H9 (cell line): ENCODE measurements at regions not wholly inside any gene's neighbourhood (a gene's known extent, or its start where the extent isn't known, plus 50 kb on each side); places are given as distances from the start of the nearest gene placed in this dataset.

Source experiments
- DNase-seq: peaks from one replicate; pipeline ENCODE4 v3.0.0-alpha.2; 2017
- H2AFZ ChIP-seq: one replicate; pipeline ENCODE4 v1.6.1; 2013; ENCODE audit warnings: mild to moderate bottlenecking, low read length, control low read depth, moderate library complexity
- H2AK5ac ChIP-seq: 2 replicates; pipeline ENCODE4 v1.6.1; 2013; ENCODE audit warnings: low read length, control low read depth, mixed read lengths; ENCODE audit not compliant: insufficient read length
- H2BK120ac ChIP-seq: one replicate; pipeline ENCODE4 v1.6.1; 2013; ENCODE audit warnings: low read depth, mild to moderate bottlenecking, low read length, control low read depth, inconsistent platforms; ENCODE audit not compliant: poor library complexity, severe bottlenecking
- H2BK12ac ChIP-seq: 2 replicates; pipeline ENCODE4 v1.6.1; 2013; ENCODE audit warnings: low read length, control low read depth, mixed read lengths, low read depth; ENCODE audit not compliant: insufficient read length
- H2BK15ac ChIP-seq: 2 replicates; pipeline ENCODE4 v1.6.1; 2013; ENCODE audit warnings: low read depth, low read length, control low read depth
- H2BK20ac ChIP-seq: one replicate; pipeline ENCODE4 v1.6.1; 2013; ENCODE audit warnings: low read depth, mild to moderate bottlenecking, low read length, control low read depth, inconsistent platforms; ENCODE audit not compliant: poor library complexity, severe bottlenecking
- H2BK5ac ChIP-seq: 2 replicates; pipeline ENCODE4 v1.6.1; 2013; ENCODE audit warnings: low read length, control low read depth, mixed read lengths; ENCODE audit not compliant: insufficient read length
- H3K14ac ChIP-seq: 2 replicates; pipeline ENCODE4 v1.6.1; 2013; ENCODE audit warnings: low read length, control low read depth; ENCODE audit not compliant: insufficient read depth
- H3K18ac ChIP-seq: 2 replicates; pipeline ENCODE4 v1.6.1; 2013; ENCODE audit warnings: low read depth, mild to moderate bottlenecking, mixed read lengths, low read length, control low read depth; ENCODE audit not compliant: insufficient read length
- H3K23ac ChIP-seq: 2 replicates; pipeline ENCODE4 v1.6.1; 2013; ENCODE audit warnings: low read length, control low read depth, mixed read lengths, low read depth; ENCODE audit not compliant: insufficient read length
- H3K23me2 ChIP-seq: 2 replicates; pipeline ENCODE4 v1.6.1; 2013; ENCODE audit warnings: low read depth, mild to moderate bottlenecking, mixed read lengths, low read length, control low read depth; ENCODE audit not compliant: insufficient read length, poor library complexity, severe bottlenecking
- H3K27ac ChIP-seq: 2 replicates; pipeline ENCODE4 v1.5.1; 2013; ENCODE audit warnings: low read length, control low read depth, mixed read lengths, low read depth; ENCODE audit not compliant: insufficient read length
- H3K27me3 ChIP-seq: 2 replicates; pipeline ENCODE4 v1.6.1; 2013; ENCODE audit warnings: low read length, control low read depth, inconsistent platforms; ENCODE audit not compliant: insufficient read depth
- H3K4ac ChIP-seq: 2 replicates; pipeline ENCODE4 v1.6.1; 2013; ENCODE audit warnings: low read depth, mild to moderate bottlenecking, control low read depth, inconsistent platforms, low read length, moderate library complexity
- H3K4me1 ChIP-seq: 2 replicates; pipeline ENCODE4 v1.6.1; 2013; ENCODE audit warnings: low read length, control low read depth, inconsistent platforms; ENCODE audit not compliant: insufficient read depth
- H3K4me2 ChIP-seq: 2 replicates; pipeline ENCODE4 v1.6.1; 2013; ENCODE audit warnings: low read length, control low read depth, mixed read lengths; ENCODE audit not compliant: insufficient read length, insufficient read depth
- H3K56ac ChIP-seq: 2 replicates; pipeline ENCODE4 v1.6.1; 2013; ENCODE audit warnings: low read depth, mild to moderate bottlenecking, mixed read lengths, low read length, control low read depth; ENCODE audit not compliant: insufficient read length
- H3K79me1 ChIP-seq: 2 replicates; pipeline ENCODE4 v1.6.1; 2013; ENCODE audit warnings: low read depth, mild to moderate bottlenecking, moderate library complexity, low read length, control low read depth, inconsistent platforms; ENCODE audit not compliant: insufficient read depth, poor library complexity, severe bottlenecking
- H3K79me2 ChIP-seq: 2 replicates; pipeline ENCODE4 v1.6.1; 2013; ENCODE audit warnings: low read length, control low read depth, inconsistent platforms; ENCODE audit not compliant: insufficient read depth
- H3K9ac ChIP-seq: 2 replicates; pipeline ENCODE4 v1.6.1; 2013; ENCODE audit warnings: low read length, control low read depth, mixed read lengths; ENCODE audit not compliant: insufficient read length; ENCODE audit errors: extremely low read depth
- H3K9me3 ChIP-seq: one replicate; pipeline ENCODE4 v1.6.1; 2013; ENCODE audit warnings: low read depth, low read length, inconsistent platforms; ENCODE audit not compliant: control insufficient read depth
- H3T11ph ChIP-seq: one replicate; pipeline ENCODE4 v1.6.1; 2013; ENCODE audit warnings: mild to moderate bottlenecking, low read length, control low read depth, inconsistent platforms
- H4K20me1 ChIP-seq: one replicate; pipeline ENCODE4 v1.6.1; 2013; ENCODE audit not compliant: control insufficient read depth, insufficient read length, insufficient read depth
- H4K5ac ChIP-seq: 2 replicates; pipeline ENCODE4 v1.6.1; 2013; ENCODE audit warnings: low read depth, mild to moderate bottlenecking, mixed read lengths, low read length, control low read depth; ENCODE audit not compliant: insufficient read length
- H4K8ac ChIP-seq: replicated peaks from 2 replicates; pipeline ENCODE4 v1.6.1; 2013; ENCODE audit warnings: low read length, control low read depth, mixed read lengths, low read depth; ENCODE audit not compliant: insufficient read length
- H4K91ac ChIP-seq: 2 replicates; pipeline ENCODE4 v1.6.1; 2013; ENCODE audit warnings: low read depth, mild to moderate bottlenecking, moderate library complexity, mixed read lengths, low read length, control low read depth; ENCODE audit not compliant: insufficient read length
- H3K27ac Mint-ChIP-seq, 3 experiments: 2 replicates in 2 of 3; 3 replicates in 1 of 3; pipeline ENCODE4 v1.8.0; 2020 to 2021; ENCODE audit warnings: mixed read lengths in 3 of 3, mild to moderate bottlenecking in 1 of 3, moderate library complexity in 1 of 3
- H3K27me3 Mint-ChIP-seq: 2 replicates; pipeline ENCODE4 v1.8.0; 2021; ENCODE audit warnings: low read depth, mild to moderate bottlenecking, moderate library complexity, mixed read lengths
- H3K36me3 Mint-ChIP-seq, 3 experiments: 2 replicates in 2 of 3; 3 replicates in 1 of 3; pipeline ENCODE4 v1.8.0; 2020 to 2021; ENCODE audit warnings: low read depth in 3 of 3, mixed read lengths in 3 of 3; ENCODE audit not compliant: insufficient read depth in 1 of 3
- H3K4me1 Mint-ChIP-seq, 2 experiments: 2 replicates each; pipeline ENCODE4 v1.8.0; 2020; ENCODE audit warnings: mixed read lengths in 2 of 2
- H3K4me3 Mint-ChIP-seq, 2 experiments: 2 replicates in 1 of 2; 3 replicates in 1 of 2; pipeline ENCODE4 v1.8.0; 2020 to 2021; ENCODE audit warnings: mild to moderate bottlenecking in 2 of 2, mixed read lengths in 2 of 2, moderate library complexity in 1 of 2
- H3K9me3 Mint-ChIP-seq, 2 experiments: 2 replicates in 1 of 2; 3 replicates in 1 of 2; pipeline ENCODE4 v1.8.0; 2020; ENCODE audit warnings: mild to moderate bottlenecking in 2 of 2, mixed read lengths in 2 of 2, moderate library complexity in 1 of 2
- WGBS: extraction: QIAGEN DNeasy Blood & Tissue Kit; methylation state at CpG from one replicate; pipeline ENCODE4 v1.1.7; 2013; ENCODE audit warnings: missing lambda C conversion rate, low lambda C conversion rate, mixed read lengths; ENCODE audit not compliant: insufficient read length; ENCODE audit errors: extremely low coverage; 5-methylcytosine and 5-hydroxymethylcytosine counted together
- TF ChIP-seq, protein P1 (sequence below): fragments of 200-600 bp; sonication (generic); conservative IDR thresholded peaks from 3 replicates; pipeline ENCODE4 v1.8.0; 2021; ENCODE audit warnings: antibody characterized with exemption, mild to moderate bottlenecking

DNA sequence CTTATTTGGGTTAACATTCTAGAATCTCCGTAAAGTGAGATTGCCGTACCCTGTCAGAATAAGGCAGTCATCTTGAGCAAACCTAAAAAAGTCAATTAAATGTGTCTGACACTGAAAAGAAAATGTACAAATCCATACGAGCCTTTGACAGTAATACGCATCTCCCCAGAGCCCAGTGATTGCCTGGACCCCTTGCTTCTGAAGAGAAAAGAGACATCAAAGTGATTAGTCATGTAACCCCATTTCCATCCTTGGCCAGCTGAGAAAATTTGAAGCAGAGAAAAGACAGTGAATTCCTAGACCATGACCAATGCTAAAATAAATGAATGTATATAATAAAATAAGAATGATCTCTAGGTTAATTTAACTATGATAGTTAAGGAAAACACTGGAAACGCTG is 1499.4 kb downstream of the SUCLG1 start:
- no CpG with 5 or more reads among the region's 5 CpGs for WGBS
- Histone ChIP-seq H4K91ac (no peak overlapping the region), H3K79me1 (no peaks in the 10 kb centered on the region), H4K20me1 (no peaks in the 10 kb centered on the region), H3K9ac (no peak overlapping the region), H3K56ac (no peak overlapping the region), H3K18ac (no peak overlapping the region), H2BK120ac (no peak overlapping the region), H3K23me2 (no peaks in the 10 kb centered on the region), H2BK12ac (no peak overlapping the region), H3K14ac (no peak overlapping the region), H3K23ac (no peak overlapping the region), H3K27ac (no peak overlapping the region), H2AK5ac (no peak overlapping the region), H4K8ac (no peak overlapping the region), H3K4me1 (peaks cover 2% of the 10 kb centered on the region; the same call in 1 of the 2 replicates), H3K9me3 (no peaks in the 10 kb centered on the region), H3K4ac (no peak overlapping the region), H2BK15ac (no peak overlapping the region), H2BK5ac (no peak overlapping the region), H3T11ph (no peak overlapping the region), H3K27me3 (no peaks in the 10 kb centered on the region), H3K79me2 (no peaks in the 10 kb centered on the region), H4K5ac (no peak overlapping the region), H2AFZ (no peak overlapping the region), H3K4me2 (no peak overlapping the region), H2BK20ac (no peak overlapping the region)
- TF ChIP-seq, protein P1, sequence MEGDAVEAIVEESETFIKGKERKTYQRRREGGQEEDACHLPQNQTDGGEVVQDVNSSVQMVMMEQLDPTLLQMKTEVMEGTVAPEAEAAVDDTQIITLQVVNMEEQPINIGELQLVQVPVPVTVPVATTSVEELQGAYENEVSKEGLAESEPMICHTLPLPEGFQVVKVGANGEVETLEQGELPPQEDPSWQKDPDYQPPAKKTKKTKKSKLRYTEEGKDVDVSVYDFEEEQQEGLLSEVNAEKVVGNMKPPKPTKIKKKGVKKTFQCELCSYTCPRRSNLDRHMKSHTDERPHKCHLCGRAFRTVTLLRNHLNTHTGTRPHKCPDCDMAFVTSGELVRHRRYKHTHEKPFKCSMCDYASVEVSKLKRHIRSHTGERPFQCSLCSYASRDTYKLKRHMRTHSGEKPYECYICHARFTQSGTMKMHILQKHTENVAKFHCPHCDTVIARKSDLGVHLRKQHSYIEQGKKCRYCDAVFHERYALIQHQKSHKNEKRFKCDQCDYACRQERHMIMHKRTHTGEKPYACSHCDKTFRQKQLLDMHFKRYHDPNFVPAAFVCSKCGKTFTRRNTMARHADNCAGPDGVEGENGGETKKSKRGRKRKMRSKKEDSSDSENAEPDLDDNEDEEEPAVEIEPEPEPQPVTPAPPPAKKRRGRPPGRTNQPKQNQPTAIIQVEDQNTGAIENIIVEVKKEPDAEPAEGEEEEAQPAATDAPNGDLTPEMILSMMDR: no peak
- no peaks in the 10 kb centered on the region for H3K27me3 Mint-ChIP-seq
- H3K9me3 Mint-ChIP-seq: peaks cover 5 to 8% of the 10 kb centered on the region in 2 experiments; a peak in 4 of 5 replicates
- peaks cover 8 to 9% of the 10 kb centered on the region in 2 experiments for H3K4me1 Mint-ChIP-seq
- H3K4me3 Mint-ChIP-seq: no peak overlapping the region
- DNase-seq: no peak
- peaks cover 1 to 7% (median 5%) of the 10 kb centered on the region in 3 experiments; a peak in 4 of 7 replicates for H3K36me3 Mint-ChIP-seq
- H3K27ac Mint-ChIP-seq: no peak overlapping the region
